Endothelial cell of umbilical vein (primary cell): ENCODE measurements at regions not wholly inside any gene's neighbourhood (a gene's known extent, or its start where the extent isn't known, plus 50 kb on each side); places are given as distances from the start of the nearest gene placed in this dataset.

Source experiments
- BruUV-seq: library from RNA; stranded (reverse); fragments of 400-500 nt; replicated peaks from 2 replicates; lab custom pipeline; 2021; lab: Mats Ljungman, UMichigan
- CTCF ChIA-PET: fragments of 300-600, 350-600 bp; sonication (Branson Sonifier 250); formaldehyde crosslinking; loops from one replicate; lab custom pipeline; 2021; ENCODE audit warnings: antibody characterized with exemption, inconsistent platforms; lab: Charles Lee
- POLR2A ChIA-PET: fragments of 300-600, 350-600 bp; sonication (Branson Sonifier 250); formaldehyde crosslinking; loops from one replicate; lab custom pipeline; 2021; ENCODE audit warnings: antibody characterized with exemption, inconsistent platforms; lab: Charles Lee
- DNase-seq: peaks from one replicate; pipeline ENCODE4 v3.0.0-alpha.2; 2011; ENCODE audit warnings: low read depth, low spot score
- FAIRE-seq: peaks from 2 replicates; lab custom pipeline; 2011; peaks lifted over from hg19 to GRCh38; lab: Jason Lieb, UNC
- H2AFZ ChIP-seq: 2 replicates; pipeline ENCODE4 v1.6.0; 2012; ENCODE audit warnings: low read depth, low read length, control low read depth, inconsistent platforms
- H3K27ac ChIP-seq: 2 replicates; pipeline ENCODE4 v1.5.1; 2011; ENCODE audit warnings: low read depth, mild to moderate bottlenecking, control low read depth, low read length, moderate library complexity; ENCODE audit not compliant: insufficient read depth
- H3K27me3 ChIP-seq, 2 experiments: 2 replicates each; pipeline versions ENCODE4 v1.6.0 to v1.6.1; 2011; ENCODE audit warnings: low read length in 2 of 2, mixed read lengths in 1 of 2; ENCODE audit not compliant: control insufficient read depth in 2 of 2, insufficient read depth in 2 of 2
- H3K36me3 ChIP-seq, 2 experiments: 2 replicates in 1 of 2; 3 replicates in 1 of 2; pipeline ENCODE4 v1.5.1; 2011; ENCODE audit warnings: low read length in 2 of 2, mild to moderate bottlenecking in 1 of 2, moderate library complexity in 1 of 2; ENCODE audit not compliant: control insufficient read depth in 2 of 2, insufficient read depth in 2 of 2; ENCODE audit errors: extremely low read depth in 1 of 2
- H3K4me1 ChIP-seq: 3 replicates; pipeline ENCODE4 v1.5.1; 2011; ENCODE audit warnings: mild to moderate bottlenecking, low read length; ENCODE audit not compliant: control insufficient read depth, insufficient read depth; ENCODE audit errors: extremely low read depth
- H3K4me2 ChIP-seq: 2 replicates; pipeline ENCODE4 v1.6.1; 2011; ENCODE audit warnings: low read length, control low read depth, mixed read lengths; ENCODE audit not compliant: insufficient read depth
- H3K4me3 ChIP-seq, 3 experiments: fragments of 200-600 bp in 1 of 3; sonication (generic), shearing (Covaris generic) in 1 of 3; replicated peaks in 1 of 3; 2 replicates each; pipeline ENCODE4 v1.5.1; 2011 to 2016; ENCODE audit warnings: control low read depth in 3 of 3, low read length in 3 of 3, mild to moderate bottlenecking in 2 of 3, inconsistent platforms in 1 of 3, low read depth in 1 of 3, moderate library complexity in 1 of 3; ENCODE audit not compliant: insufficient read depth in 1 of 3
- H3K79me2 ChIP-seq: 2 replicates; pipeline ENCODE4 v1.6.0; 2012; ENCODE audit warnings: low read length, inconsistent platforms; ENCODE audit not compliant: control insufficient read depth, insufficient read depth
- H3K9ac ChIP-seq: replicated peaks from 2 replicates; pipeline ENCODE3; 2011; ENCODE audit warnings: low read length, control low read depth; ENCODE audit not compliant: insufficient read depth; ENCODE audit errors: extremely low read depth
- H3K9me1 ChIP-seq: replicated peaks from 3 replicates; pipeline ENCODE4 v1.6.0; 2011; ENCODE audit warnings: mild to moderate bottlenecking, low read length; ENCODE audit not compliant: control insufficient read depth, insufficient read depth; ENCODE audit errors: extremely low read depth
- H3K9me3 ChIP-seq: replicated peaks from 2 replicates; pipeline ENCODE4 v1.5.1; 2012; ENCODE audit warnings: low read length, inconsistent platforms; ENCODE audit not compliant: control insufficient read depth, insufficient read depth
- H4K20me1 ChIP-seq: replicated peaks from 2 replicates; pipeline ENCODE3; 2011; ENCODE audit warnings: mild to moderate bottlenecking, low read length; ENCODE audit not compliant: control insufficient read depth, insufficient read depth; ENCODE audit errors: extremely low read depth
- EZH2 ChIP-seq: IDR thresholded peaks from 2 replicates; pipeline ENCODE4 v1.6.1; 2012; ENCODE audit warnings: borderline replicate concordance, low read depth, mild to moderate bottlenecking, moderate library complexity, low read length, inconsistent platforms; ENCODE audit not compliant: severe bottlenecking
- FOS ChIP-seq: IDR thresholded peaks from 2 replicates; pipeline ENCODE4 v1.6.1; 2011; ENCODE audit warnings: mild to moderate bottlenecking, low read length, moderate library complexity, borderline replicate concordance; ENCODE audit not compliant: insufficient read depth
- GATA2 ChIP-seq: IDR thresholded peaks from 2 replicates; pipeline ENCODE4 v1.7.0; 2011; ENCODE audit warnings: low read depth, mild to moderate bottlenecking, moderate library complexity, mixed read lengths, low read length; ENCODE audit not compliant: insufficient read length, insufficient read depth
- JUN ChIP-seq: IDR thresholded peaks from 2 replicates; pipeline ENCODE4 v1.6.1; 2011; ENCODE audit warnings: borderline replicate concordance, low read depth; ENCODE audit not compliant: insufficient read length, insufficient read depth
- MYC ChIP-seq: IDR thresholded peaks from one replicate; pipeline ENCODE4 v1.6.1; 2011; ENCODE audit warnings: mild to moderate bottlenecking, low read depth, low read length
- POLR2A ChIP-seq: IDR thresholded peaks from 2 replicates; pipeline ENCODE4 v1.6.1; 2012; ENCODE audit warnings: low read depth, mild to moderate bottlenecking, control low read depth, low read length
- POLR2AphosphoS5 ChIP-seq: IDR thresholded peaks from 2 replicates; pipeline ENCODE4 v1.6.1; 2012; ENCODE audit warnings: low read depth, mild to moderate bottlenecking, control low read depth, low read length, moderate library complexity; ENCODE audit not compliant: insufficient read depth
- dilution Hi-C: fragments of 300-500 bp; cut with MboI; formaldehyde crosslinking; loops from one replicate; pipeline ENCODE4 v1.15.0; 2019; ENCODE audit warnings: low sequenced_read_pairs; ENCODE audit not compliant: extremely low pct_ligation_motif_present
- intact Hi-C: fragments of 100-400 bp; cut with micrococcal nuclease; formaldehyde crosslinking; loops from one replicate; pipeline ENCODE4 v1.10.0; 2022
- TF ChIP-seq, protein P1 (sequence below), 2 donors: IDR thresholded peaks; 1 replicate in 1 of 2; 2 replicates in 1 of 2; pipeline ENCODE4 v1.5.1; 2011; ENCODE audit warnings: low read length in 2 of 2, mild to moderate bottlenecking in 2 of 2, moderate library complexity in 2 of 2, control low read depth in 1 of 2, inconsistent platforms in 1 of 2, low read depth in 1 of 2; ENCODE audit not compliant: insufficient read depth in 1 of 2; ENCODE audit errors: extremely low read depth in 1 of 2
- TF ChIP-seq, protein P2 (sequence below): IDR thresholded peaks from 2 replicates; pipeline ENCODE4 v1.6.1; 2011; ENCODE audit not compliant: insufficient read depth, insufficient read length

DNA sequence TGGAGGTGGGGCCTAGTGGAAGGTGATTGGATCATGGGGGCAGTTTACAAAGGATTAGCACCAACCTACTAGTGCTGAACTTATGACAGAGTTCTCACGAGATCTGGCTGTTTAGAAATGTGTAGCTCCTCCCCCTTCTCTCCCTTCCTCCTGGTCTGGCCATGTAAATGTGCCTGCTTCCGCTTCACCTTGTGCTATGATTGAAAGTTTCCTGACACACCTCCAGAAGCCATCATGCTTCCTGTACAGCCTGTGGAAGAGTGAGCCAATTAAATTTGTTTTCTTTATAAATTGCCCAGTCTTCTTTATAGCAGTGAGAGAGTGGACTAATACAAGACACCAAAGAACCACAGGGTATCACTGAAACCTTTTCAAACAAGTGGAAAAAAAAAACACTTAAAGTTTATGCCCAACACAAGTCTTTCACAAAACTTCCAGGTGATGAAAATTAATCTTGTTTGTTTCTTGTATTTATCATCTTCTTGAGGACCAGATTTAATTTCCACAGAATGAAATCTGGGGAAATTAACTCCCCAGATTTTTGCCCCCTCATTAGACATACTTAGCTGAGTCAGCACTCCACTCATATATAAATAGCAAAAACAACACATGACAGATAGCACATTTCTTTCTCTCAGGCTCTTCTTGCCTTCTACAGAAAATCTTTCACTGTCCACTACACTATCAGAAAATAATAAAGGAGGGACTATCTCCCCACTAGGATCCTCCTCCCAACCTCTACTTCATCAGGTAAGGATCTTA, 847.2 kb downstream of the TUSC7 start:
- Histone ChIP-seq H2AFZ (no peak overlapping the region), H3K27me3 (no peaks in the 10 kb centered on the region), H4K20me1 (no peaks in the 10 kb centered on the region), H3K79me2 (no peaks in the 10 kb centered on the region), H3K27ac (no peak overlapping the region), H3K4me2 (no peak overlapping the region), H3K9ac (no peak overlapping the region), H3K9me1 (no peaks in the 10 kb centered on the region), H3K4me3 (no peak overlapping the region), H3K4me1 (no peaks in the 10 kb centered on the region), H3K36me3 (no peaks in the 10 kb centered on the region), H3K9me3 (no peaks in the 10 kb centered on the region)
- intact Hi-C loops (no loop called here), dilution Hi-C loops (no loop called here)
- DNase-seq (no peak), FAIRE-seq (no peak)
- TF ChIP-seq POLR2A = no peak
- no peak for TF ChIP-seq FOS
- TF ChIP-seq JUN = no peak
- TF ChIP-seq, protein P1, sequence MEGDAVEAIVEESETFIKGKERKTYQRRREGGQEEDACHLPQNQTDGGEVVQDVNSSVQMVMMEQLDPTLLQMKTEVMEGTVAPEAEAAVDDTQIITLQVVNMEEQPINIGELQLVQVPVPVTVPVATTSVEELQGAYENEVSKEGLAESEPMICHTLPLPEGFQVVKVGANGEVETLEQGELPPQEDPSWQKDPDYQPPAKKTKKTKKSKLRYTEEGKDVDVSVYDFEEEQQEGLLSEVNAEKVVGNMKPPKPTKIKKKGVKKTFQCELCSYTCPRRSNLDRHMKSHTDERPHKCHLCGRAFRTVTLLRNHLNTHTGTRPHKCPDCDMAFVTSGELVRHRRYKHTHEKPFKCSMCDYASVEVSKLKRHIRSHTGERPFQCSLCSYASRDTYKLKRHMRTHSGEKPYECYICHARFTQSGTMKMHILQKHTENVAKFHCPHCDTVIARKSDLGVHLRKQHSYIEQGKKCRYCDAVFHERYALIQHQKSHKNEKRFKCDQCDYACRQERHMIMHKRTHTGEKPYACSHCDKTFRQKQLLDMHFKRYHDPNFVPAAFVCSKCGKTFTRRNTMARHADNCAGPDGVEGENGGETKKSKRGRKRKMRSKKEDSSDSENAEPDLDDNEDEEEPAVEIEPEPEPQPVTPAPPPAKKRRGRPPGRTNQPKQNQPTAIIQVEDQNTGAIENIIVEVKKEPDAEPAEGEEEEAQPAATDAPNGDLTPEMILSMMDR (IDR thresholded peaks at IDR 0.05; ENCODE audit: extremely low read depth in 1 of 2, insufficient read depth in 1 of 2, low read depth in 1 of 2, low read length in 2 of 2) = no peak
- TF ChIP-seq MYC = no peak
- no peak for TF ChIP-seq POLR2AphosphoS5
- no peak for TF ChIP-seq EZH2
- TF ChIP-seq GATA2 = no peak
- TF ChIP-seq, protein P2, sequence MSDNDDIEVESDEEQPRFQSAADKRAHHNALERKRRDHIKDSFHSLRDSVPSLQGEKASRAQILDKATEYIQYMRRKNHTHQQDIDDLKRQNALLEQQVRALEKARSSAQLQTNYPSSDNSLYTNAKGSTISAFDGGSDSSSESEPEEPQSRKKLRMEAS = no peak
- BruUV-seq = no TSS peak
- ChIA-PET CTCF (no interaction called here), POLR2A (no interaction called here)
